HG03103 (cell line): ENCODE measurements at regions not wholly inside any gene's neighbourhood (a gene's known extent, or its start where the extent isn't known, plus 50 kb on each side); places are given as distances from the start of the nearest gene placed in this dataset.

ENCODE experiments used
- ATAC-seq: cut with Tn5 transposase; IDR thresholded peaks from one replicate; pipeline ENCODE4 v1.9.1; 2021; ENCODE audit warnings: low read depth; ENCODE audit not compliant: unreplicated experiment

DNA sequence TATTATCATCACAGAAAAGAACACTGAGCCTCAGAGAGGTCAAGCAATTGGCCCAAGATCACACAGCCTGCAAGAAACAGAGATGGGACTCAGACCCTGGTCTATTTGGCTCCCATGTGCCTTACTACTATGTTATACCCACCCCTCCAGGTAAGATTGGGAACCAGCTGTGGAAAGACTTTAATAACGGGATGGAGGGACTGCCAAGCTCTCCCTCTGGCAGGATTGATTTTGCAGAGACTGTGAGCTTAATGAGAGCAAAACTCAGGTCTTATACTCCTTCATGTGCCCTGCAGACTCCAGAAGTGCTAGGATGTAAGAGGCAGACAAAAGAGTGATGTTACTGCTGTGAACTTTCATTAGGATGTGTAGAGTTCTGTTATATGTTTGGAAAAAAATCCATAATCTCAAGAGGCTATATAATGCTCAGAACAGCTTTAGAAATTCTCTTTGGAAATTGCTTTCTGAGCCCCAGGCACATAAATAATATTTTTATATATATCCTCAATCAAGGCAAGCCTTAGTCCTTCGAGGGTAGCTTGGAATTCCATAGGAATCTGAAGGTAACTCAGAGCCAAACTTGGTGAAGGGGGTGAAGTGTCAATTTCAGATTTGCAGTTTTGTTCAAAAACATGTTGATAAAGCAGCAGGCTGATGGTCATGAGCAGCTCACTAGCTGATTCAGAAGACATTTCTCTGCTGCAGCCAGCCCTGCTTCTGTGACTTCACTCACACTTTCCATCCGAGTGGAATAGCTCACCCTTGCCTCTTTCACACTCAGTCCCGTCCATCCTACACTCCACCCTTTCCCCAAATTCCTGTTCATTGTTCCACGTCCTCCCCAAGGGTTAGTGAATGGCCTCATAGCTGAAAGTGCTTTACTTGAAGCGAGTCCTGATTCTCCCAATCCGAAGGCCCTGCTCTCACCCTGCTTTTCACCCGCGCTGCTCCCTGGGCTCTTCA is 188.8 kb downstream of the SNX19 start:
- ATAC-seq, result no peak

DNA sequence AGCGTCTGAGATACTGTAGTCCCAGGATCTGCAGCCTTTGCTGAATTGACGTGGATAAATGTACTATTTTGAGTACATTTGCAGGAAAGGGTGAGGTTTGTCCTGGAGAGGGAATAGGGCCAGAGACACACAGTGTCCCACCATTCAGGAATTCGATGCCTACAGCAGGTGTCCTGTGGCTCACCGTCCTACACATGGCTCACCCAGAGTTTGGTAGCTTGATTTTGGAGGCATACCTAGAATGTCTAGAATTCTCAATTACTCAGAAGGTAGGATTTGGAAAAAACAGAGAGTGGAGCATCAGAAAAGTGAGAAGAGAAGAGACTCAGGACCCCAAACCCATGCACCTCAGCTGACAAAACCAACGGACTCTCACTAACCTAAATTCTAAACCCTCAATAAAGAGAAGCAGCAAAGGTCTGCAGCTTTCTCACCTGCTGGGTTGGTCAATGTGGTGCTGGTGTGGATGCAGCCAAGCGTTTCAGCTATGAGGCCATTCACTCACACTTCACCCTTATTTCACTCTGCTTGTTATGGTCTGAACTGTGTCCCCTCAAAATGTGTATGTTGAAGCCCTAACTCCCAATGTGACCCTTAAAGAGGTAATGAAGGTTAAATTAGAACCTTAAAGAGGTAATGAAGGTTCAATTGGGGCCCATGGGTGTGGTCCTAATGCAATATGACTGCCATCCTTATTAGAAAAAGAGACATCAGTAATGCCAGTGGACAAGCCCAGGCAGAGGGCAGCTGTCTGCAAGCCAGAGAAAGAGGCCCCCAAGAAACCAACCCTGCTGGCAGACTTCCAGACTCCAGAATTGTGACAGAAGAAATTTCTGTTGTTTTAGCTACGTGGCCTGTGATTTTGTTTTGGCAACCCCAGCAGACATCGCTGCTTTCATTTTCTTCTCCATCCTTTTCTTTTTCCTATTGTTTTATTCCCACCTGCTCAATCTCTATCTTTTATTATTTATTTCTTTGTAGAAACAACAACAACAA is 187.8 kb downstream of the SNX19 start:
- ATAC-seq, result no peak

GRCh38 chr11:130729193-130729592 is 187.1 kb downstream of the SNX19 start:
- no peak for ATAC-seq

GRCh38 chr11:130729678-130730300 is 186.5 kb downstream of the SNX19 start:
- ATAC-seq, result no peak

- ATAC-seq, result no peak
Observed at GRCh38 chr11:130731401-130731800, 184.9 kb downstream of the SNX19 start.

- ATAC-seq, result no peak
Observed at GRCh38 chr11:130732476-130732875, 183.8 kb downstream of the SNX19 start.

DNA sequence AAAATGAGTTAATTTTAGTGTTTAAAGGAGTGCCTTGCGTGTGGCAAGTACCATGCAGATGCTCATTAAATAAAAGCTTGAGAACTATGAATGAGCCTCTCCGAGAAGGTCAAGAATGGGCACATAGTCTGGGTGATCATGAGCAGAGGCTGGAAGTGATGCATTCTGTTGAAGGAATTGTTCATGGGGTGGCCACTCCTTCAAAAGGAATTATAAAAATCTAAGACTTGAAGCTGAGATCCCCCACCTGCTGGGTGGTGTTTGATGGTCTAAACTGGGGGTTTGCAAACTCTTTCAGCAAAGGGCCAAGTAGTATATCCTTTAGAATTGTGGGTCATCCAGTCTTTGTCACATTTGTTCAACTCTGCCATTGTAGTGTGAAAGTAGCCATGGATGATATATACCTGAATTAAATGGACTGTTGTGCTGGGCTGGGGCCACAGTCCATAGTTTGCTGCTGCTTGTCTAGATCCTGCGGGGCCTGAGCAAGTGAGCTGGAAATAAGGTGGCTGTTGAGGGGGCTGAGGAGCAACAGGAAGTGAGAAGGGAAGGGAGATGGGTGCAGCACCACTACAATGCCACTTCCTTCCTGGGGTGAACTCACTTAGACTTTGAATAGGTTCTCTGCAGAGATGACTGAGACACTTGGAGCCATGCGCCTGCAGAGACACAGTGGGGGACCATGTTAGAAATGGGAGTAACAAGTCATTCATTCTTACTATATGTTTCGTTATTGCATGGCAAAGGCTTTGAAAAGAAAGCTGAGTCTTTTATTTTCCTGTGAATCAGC is 179.0 kb downstream of the SNX19 start:
- ATAC-seq, result no peak

DNA sequence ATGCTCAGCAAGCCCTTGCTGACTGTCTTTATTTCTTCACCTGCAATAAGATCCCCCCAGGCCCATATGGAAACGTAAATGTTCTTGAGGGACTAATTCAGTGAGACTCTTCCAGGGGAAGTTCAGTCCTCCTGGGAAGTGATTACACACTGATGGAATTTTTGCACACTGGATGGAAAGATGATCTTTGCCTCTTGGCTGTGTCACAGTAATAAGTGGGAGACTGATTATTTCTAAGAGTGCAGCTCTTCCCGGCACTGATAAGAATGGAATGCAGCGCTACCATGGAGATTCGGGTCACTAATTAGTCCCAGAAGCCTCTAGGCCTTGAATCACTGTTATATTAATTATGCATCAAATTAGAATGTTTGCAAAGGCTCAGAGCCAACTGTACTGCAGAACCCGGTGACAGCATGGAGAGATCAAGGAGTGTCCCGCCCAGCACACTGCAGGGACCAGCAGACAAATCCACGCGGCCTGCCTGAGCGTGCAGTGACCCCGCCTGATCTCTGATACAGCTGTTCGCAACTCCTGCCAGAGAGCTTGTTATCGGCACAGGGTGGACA is 178.3 kb downstream of the SNX19 start:
- no peak for ATAC-seq

- no peak for ATAC-seq
Observed at GRCh38 chr11:130738611-130739010, 177.7 kb downstream of the SNX19 start.

DNA sequence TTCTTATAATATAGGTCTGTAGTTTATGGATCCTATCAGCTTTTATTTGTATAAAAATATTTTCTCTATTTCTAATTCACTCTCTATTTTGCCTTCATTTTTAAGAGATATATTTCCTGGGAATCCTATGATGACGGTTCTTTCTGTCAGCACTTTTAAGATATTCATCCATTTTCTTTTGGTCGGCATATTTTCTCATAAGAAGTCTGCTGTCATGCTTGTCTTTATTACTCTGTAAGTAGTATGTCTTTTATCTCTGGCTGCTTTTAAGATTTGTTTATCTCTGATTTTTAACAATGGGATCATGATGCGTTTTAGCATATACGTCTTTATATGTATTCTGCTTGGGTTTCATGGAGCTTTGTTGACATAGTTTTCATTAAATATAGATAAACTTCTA is 175.5 kb downstream of the SNX19 start:
- ATAC-seq, result no peak

DNA sequence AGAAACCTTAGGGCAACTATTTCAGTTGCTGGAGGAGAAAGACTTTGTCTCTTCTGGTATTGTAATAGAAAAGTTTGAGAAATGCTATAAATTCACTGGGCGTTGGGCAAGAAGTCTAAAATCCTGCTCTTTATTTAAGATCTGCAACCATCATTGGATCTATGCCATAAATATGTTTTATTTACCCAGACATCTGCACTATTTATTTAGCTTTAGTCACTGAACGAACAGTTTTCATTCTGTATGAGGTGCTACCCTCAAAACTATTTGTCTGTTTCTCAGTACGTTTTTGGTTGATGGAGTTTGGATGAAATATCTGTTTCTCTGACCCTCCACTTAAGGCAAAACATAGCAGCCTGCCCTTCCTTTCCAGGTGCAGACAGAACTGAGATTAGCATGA is 171.5 kb downstream of the SNX19 start:
- ATAC-seq, result no peak

DNA sequence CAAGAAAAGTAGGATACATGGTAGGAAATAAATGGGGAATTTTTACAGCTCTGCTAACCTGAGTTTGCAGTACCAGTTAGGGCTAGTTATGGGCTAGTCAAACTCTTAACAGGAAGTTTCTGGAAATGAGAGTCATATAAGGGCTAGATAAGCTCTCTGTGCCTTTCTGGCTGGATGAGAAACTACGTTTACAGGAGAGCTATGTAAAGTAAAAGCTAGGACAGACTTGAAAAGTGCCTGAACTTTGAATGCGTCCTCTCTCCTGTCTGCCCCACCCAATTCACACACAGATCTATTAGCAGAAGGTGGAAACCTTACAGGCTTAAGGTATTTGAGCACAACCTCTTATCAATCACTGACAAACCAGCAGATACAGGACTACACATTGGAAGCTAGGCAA is 167.1 kb downstream of the SNX19 start:
- ATAC-seq, result no peak

DNA sequence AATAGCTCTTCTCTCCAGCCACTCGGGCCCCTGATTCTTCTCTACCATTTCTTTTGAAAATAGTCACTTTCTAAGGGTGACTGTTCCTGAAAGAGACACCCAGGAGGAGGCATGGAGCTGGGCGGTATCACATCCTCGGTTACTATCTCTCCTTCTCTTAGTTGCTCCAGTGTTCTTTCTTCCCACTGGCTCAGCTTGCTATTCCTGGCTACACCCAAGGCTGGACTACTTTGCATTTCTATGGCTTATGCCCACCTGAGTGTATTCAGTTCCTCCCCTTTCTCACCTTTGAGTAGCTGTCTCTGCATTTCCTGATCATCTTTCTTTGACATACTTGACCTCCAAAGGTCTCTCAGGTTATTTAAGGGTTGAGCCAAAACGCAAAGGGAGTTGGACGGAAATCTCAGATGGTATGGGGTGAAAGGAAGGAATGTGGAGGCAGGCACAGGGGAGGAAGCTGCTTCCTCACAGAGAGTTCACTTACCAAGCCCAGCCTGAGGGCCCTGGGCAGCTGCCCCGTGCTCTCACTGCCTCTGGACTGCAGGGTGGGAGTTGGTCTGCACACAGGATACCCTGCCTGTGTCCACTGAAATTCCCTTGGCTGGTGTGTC is 155.7 kb downstream of the SNX19 start:
- no peak for ATAC-seq

- ATAC-seq, result no peak
Observed at GRCh38 chr11:130761560-130762220, 154.6 kb downstream of the SNX19 start.

GRCh38 chr11:130762638-130763037 is 153.6 kb downstream of the SNX19 start:
- ATAC-seq, result no peak

DNA sequence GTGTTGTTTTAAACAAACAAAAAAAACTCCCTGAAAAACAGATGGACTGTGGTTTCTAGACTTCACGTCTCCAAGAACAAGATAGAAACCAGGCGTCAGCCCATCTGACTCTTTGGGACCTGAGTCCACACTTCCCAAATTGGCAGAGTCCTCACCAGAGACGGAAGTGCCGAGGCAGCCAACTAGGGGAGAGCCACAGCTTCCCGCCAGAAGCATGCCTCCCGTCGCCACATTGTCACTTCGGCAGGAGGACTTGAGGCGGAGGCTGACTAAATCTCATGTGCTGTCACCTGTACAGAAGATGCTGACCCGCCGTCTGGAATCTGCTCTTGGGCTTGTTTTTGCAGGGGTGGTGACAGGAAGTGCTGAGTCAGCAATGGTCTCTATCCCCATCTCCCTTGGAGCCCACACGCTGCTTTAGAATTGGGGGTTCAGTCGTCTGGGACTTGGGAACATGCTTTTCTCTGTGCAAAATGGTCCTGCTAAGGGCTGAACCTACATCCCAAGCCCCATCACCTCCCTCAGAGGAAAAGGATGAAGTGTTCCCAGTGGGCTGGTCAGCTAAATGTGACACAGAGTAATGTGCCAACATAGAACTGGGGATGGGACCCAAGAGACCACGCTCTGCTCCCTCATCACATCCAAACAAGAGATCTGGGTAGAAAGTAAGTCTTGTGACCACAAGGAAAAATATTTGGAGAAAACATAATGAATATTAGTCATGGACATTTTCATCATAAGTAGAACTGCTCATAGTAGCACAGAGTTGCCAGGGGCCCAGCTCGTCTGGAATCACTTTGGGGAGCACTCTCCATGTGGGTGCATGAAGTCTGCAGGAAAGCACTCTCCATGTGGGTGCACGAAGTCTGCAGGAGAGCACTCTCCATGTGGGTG is 152.9 kb downstream of the SNX19 start:
- no peak for ATAC-seq

- no peak for ATAC-seq
Observed at GRCh38 chr11:130765406-130765805, 150.9 kb downstream of the SNX19 start.
